GM21737 (cell line): ENCODE measurements at regions not wholly inside any gene's neighbourhood (a gene's known extent, or its start where the extent isn't known, plus 50 kb on each side); places are given as distances from the start of the nearest gene placed in this dataset.

Source experiments
- ATAC-seq: cut with Tn5 transposase; IDR thresholded peaks from one replicate; pipeline ENCODE4 v1.9.1; 2021; ENCODE audit warnings: mild to moderate bottlenecking, moderate library complexity; ENCODE audit not compliant: unreplicated experiment

DNA sequence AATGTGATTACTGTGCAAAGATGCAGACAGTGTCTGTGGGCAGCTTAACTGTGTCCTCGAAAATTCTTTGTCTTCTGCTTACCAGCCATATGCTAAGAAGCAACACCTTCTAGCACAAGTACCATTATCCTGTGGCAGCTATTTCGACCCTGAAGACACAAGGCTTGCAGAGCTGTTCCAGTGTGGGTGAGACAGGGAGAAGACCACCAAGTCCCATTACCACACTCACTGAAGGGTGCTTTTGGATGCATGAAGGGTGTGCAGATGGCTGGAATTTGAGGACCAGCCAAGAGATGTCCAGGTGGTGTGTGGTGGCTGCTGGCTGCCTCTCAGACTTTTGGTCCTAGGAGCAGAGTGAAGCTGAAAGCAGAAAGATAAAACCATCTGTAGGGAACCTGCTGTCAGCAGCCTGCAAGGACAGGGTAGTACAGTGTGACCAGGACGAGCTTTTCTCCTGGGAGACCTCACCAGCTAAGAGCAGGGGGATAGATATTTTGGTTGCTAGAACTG lies 161.8 kb downstream of the ICE1 start:
- no peak for ATAC-seq

DNA sequence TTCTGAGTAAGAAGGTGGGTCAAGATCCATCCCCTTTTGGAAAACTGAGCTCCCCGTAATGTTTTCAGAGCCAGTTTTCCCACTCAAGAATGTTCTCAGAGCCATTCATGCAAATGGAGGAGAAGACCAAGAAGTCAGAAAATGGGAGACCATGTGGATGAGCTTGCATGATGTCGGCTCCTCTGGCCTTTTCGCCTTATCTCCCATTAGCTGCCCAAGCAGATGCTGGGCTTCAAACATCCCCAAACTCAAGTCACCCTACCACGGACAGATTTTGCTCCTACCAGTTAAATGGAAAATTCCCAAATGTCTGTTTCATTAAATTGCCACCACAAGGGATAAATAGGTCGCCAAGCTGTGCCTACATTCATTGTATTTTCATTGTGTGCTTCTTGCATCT lies 161.4 kb downstream of the ICE1 start:
- no peak for ATAC-seq

DNA sequence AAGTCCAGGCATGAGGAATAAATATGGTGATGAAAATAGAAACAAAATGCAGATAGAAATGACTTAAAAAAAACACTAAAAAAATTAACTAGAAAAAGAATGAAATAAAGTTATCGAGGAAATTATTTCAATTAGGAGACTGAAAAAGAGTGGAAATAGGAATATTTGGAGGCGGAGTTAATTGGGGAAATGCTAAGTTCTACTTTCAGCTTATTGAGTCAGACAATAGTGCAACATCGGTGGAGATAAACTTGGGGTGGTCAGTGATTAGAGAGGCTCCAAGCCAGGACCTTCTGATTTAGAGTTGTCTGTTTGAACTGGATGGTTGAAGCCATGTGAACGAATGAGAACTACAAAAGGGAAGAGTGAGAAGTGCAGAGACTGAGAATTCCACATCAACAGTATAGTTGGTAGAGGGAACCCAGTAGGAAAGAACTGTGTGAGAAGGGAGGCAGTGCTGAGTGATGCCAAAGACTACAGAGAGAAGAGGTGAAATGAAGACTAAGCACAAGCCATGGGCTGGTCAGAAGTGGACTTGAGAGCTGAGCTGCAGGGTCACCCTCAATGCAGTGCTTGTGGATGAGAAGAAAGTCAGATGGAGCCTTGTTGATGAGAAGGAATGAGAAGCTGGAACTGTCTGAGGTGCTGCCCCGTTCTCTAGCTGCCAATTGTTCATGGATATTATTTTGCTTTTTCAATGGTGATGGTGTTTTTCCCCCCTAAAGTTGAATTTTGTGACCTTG lies 160.7 kb downstream of the ICE1 start:
- no peak for ATAC-seq

DNA sequence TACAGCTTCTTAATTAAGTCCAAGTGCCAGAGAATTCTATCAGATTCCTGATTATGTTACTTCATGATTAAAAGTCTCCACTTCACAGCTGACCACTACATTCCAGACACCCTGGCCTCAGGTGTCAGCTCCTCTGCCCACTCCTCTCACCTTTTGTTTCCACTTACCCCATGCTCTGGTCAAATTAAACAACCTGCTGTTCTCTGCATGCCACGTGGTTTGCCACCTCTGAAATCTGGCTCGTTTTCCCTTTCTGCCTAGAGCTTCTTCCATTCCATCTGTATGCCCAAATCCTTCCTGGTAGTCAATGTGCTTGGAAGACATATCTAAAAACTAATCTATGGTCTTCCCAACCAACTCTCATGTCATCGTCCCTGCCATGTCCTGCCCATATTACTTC lies 158.6 kb downstream of the ICE1 start:
- no peak for ATAC-seq

DNA sequence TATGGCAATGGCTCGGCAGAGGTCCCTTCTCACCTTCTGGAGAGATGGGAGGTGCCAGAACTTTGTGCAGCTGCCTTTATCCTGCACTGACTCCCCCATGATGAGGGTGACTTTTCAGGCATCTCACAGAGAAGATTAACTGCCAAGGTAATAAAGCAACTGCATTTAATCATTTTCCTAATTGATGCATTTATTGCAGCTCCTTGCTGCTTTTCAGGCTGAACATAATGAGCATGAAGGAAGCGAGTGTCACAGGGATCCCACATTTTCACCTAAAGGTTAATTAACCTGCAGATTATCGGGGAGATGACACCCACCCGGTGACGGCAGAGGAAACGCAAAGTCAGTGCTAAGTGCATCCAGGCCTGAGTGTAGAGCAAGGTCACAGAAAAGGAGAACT lies 154.3 kb downstream of the ICE1 start:
- no peak for ATAC-seq

DNA sequence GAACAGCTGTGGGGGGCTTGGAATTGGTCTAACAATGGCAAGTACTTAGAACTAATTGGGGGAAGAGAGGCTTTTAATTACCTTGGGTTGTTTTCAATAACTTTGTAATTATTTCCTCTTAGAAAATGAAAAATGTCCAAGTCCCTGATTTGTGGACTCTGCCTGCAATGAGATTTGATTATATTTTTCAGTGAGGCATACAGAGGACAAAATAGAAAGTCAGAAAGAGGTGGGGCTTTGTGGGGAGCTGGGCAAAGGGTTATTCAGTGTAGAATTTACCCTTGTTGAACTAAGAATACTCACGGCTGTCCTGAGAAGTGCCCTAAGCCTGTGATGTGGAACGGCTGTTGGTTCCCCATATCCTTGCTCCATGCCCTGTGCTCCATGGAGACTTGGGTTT lies 153.0 kb downstream of the ICE1 start:
- ATAC-seq: no peak

DNA sequence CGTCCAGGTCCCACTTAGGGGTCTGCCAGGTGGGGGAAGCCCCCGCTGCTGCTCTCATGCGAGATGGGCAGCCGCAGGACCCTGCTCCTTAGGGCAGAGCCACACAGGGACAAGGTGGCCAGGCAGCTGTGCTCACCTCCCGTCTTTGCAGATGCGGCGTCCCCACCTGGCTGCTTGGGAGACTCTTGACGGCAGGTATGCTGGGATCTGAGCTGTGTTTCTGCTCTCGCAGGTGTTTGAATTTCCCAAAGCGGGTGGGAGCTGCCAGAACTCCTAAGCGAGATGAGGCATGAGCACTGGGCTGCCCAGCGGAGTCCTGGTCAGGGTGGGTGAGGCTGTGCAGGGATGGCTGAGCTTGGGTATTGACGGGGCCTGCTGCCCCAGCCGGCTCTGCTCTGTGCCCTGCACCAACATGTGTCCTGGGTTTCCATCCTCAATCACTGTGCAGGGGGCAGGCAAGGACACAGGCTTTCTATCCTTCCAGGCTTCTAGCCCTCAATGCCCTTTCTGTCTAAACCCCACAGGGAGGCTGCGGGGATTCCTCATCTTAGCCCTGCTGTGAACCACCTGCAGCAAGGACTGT lies 151.4 kb downstream of the ICE1 start:
- no peak for ATAC-seq

DNA sequence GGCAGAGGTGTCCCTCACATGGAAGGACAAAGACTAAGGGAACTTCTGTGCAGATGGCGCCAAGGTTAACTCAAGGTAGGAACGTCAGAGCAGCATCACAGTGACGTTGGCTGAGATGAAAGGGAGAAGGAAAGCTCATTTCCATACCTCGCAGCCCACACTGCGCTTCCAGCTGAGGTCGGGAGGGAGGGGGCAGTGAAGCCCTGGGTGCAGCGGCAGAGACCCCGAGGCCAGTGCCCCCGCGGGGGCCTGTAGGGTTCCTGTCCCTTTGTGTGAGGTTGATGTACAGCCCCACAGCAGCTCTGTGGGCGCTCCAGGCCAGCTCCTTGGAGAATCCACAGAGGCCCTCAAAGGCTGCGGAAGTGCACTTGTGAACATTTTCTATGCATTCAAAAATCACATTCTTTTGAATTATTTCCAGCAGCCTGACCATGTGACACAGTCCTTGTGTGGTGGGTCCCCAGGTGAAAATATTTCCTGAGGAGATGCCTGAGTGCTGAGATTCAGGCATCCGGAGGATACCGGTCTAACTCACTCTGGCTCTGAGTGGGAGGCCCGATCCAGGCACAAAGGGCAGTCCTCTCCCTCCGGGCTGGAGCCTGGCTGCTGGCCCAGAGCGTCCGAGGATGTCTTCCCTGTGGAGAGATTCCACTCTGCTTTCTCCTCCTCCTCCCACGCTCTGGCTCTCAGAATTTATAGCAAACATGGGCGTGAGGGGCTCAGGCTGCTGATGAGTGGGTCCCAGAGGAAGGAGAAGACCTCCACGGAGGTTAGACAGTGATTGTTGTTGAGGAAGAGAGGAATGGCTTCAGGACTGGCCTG lies 150.7 kb downstream of the ICE1 start:
- no peak for ATAC-seq

DNA sequence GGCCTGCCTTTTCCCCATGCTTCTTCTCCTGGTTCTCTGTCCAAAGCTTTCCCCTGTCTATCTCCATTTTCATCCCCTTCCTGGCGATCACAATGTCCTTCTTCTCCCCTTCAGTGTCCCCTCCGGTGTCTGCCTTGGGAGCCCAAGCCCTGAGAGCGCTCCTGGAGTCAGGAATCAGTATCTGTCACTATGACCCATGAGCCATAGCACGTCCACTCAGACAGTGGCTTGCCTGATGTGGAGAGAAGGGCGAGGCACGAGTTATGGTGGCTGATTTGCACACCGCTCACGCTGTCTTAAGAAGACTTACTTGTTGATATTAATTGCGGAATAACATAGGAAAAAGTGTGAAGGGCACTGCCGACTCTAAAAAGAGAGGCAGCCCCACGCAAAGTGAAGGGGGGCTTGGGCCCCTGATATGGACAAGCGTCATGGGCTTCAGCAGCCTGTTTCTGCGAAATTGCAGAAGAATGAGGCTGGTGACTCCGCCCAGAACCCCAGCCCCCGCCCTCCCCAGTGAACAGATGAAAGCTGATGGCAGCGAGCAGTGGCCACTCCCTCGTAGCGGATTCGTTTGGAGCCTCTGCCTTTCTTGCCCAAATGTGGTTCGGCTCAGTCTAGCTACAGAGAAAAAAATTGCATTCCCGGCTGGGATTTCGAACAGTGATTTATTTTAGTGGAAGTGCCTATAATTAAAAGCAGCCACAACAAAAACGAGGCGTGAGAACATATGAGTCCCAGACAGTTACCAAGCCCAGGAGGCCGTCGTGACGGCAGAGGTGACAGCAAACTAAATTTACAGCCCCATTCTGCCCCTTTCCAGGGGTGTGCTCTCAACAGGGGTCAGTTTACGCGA lies 149.8 kb downstream of the ICE1 start:
- ATAC-seq: no peak

DNA sequence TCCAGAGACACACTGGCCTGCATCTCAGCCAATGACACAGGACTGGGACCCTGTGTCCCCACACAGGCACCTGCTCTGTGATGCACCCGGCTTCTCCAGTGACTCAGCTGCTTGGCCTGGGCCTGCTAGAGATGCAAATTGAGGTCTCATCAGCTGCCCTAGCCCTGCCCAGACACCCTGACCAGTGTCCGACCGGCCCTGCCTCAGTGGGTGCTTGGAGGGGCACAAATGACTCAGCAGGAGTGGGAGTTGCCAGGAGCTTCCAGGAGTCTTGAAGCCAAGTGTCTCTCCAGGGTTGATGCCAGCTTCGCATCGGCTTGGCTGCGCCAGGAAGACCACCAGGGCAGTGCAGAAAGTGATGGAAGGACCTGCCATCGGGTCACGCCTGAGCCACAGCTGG lies 148.2 kb downstream of the ICE1 start:
- ATAC-seq: no peak

DNA sequence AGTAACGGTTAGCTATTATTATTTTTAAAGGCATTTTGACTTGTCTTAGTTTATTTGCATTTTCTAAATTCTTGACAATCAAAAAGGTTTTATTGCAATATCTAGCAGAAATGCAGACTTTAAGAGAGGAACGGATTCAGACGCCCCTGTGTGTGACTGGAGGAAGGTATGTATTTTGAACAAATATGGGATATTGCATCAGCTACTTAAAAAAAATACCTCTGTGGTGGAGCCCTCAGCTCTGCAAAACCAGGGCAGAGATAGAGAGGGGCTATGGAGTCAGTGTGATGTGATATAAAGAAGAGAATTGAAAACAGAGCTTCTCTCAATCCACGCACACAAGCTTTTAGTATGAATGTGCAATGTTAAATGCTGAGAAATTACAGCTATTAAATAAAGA lies 142.4 kb downstream of the ICE1 start:
- ATAC-seq: no peak

DNA sequence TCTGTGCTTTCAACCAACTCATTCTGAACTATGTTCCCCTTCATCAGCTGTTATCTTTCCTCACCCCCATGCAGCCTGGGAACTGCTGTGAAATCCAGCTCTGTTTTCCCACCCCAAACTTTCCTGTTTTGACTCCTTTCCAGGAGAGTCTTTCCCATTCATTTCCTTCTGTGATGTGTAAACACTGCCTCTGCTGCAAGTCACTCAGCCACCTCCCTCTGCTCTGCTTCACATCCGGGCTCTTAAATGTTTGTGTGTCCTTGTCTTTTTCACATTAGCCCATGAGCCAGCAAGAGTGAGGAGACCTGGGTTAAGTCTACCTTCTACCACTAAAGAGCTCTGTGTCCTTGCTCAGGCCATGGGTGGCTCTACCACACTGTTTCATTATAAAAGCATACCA lies 137.5 kb downstream of the ICE1 start:
- no peak for ATAC-seq

DNA sequence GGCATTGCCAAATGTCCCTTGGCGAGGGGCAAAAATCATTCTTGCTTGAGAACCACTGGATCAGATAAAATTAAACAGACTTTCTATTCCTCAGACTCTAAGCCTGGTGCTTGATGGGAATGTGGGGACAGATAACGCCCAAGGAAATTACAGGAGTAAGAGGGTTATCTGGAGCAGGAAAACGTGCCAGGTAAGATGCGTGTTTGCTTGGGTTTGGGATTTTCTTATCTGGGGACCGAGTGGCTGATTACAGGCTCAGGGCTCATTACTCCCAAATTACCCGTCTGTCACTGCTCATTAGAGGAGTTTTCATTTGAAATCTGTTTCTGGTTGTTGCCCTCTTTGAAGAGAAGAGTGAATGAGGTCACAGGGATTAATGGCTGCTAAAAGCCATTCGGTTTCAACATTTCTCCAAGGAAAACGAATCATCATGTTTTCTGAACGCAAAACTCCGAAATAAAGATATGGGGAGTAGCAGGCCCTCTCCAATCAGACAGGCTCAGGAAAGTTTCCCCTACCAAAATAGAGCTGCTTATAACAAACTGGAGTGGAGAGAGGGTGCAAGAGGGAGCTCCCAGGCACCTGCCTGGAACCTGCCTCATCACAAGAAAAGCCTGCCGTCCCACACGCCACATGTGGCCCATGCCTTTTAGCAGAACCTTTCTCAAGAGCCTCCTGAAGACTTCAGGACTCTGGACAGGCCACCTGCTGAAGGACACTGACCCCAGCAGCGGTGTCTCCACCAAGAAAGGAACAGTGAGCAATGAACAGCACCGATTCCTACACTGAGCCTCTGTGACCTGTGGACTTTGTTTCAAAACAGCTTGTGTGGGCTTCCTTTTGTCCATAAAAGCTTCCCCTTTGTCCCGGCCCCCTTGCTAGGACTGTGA lies 136.4 kb downstream of the ICE1 start:
- no peak for ATAC-seq

DNA sequence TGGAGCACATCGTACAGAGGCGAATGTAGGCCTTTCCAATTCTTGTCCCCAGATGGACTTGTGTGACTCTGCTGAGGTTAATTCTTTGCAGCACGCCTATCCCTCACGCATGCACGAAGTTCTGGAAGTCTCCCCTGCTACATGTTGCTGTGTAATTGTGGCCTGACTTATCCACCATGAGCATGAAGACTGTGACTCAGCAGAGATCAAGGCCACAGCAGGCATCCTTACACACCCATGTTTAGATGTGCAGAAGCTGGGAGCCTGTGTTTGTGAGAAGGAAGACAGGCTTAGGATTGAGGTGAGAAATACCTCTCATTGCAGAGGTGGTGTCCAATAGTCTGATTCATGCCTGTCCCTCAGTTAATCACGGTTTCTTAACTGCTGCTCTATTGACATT lies 135.6 kb downstream of the ICE1 start:
- no peak for ATAC-seq

DNA sequence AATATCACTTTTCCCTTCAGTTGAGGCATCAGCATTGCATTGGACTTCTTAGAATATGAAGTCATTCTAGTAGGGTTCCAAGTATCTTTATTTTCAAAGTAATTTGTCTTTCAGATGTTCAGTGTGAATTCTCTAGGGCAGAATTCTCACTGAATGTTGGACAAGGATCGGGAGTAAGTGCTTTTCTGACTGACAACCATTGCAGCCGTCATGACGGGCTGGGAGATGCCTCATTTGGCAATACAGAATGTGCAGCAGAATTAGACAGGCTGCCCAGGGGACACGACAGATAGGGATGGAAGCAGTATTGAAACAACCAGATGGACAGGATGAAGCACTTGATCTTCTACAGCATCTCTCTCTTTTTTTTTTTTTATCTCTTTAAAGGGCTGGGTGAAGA lies 129.0 kb downstream of the ICE1 start:
- no peak for ATAC-seq

DNA sequence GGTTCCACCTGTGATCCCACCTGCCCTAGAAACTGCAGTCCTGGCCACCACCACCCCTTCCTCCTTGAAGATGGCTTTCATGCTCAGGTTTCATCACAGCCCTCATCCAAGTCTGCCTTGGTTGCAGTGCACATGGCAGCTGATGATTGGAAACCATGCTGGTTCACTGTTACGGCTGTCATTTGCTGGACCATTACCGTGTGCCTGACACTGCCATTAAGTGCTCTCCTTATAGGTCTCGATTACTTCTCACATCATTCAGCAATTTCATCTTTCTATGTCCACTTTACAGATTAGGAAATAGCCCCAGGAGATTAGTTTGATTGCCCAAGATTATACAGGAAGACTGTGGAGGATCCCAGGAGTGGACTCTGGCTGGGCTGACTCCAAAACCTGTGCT lies 123.9 kb downstream of the ICE1 start:
- ATAC-seq: no peak

DNA sequence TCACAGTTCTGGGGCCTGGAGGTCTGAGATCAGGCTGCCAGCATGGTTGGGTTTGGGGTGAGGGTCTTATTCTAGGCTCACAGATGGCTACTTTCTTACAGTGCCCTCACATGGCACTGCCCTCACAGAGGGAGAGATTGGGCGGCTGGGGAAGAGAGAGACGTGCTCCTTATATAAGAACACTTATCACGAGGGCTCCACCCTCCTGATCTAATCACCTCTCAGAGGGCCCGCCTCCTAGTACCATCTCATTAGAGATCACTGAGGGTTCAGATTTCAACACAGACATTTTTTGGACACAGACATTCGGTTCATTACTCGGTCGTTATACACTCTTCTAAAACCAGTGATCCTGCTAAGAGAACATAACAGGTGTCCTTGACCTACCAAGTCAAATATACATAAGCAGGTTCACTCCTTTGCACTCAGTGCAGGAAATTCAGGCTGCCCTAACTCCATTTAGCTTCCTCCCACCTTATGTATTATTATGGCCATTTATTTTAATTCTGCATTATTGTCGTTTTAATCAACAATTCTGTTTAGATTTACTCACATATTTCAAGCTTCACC lies 121.7 kb downstream of the ICE1 start:
- no peak for ATAC-seq

DNA sequence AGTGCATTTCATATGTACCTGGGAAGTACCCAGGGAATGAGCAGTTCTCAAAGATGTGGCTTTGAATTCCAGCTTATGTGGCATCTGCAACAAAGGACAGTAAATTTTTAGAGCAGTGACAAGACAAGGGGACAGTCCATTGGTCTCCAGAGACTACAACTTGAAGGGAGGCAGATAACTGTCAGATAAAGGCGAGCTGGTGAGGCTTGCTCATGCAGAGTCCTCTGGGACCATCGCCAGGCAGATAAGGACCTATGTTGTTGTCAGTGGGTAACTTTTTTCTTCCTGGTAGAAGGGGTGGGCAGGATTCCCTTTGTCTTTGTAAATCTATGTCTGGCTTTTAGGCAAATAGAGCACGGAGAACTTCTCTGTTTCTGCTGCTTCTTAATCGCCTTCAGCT lies 120.2 kb downstream of the ICE1 start:
- ATAC-seq: no peak

DNA sequence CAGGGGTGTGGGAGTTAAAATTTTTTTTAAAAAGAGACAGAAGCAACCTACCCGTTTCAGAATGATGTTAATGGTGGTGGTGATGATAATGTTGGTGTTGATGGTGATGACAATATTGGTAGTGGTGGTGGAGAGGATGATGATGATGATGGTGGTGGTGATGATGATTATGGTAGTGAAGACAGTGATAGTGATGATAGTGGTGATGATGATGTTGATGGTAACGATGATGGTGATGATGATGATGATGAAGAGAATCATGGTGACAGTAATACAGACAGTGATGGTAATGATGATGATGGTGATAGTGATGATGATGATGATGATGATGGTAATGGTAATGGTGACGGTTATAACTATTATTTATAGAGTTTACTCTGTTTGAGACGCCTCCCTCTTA lies 117.6 kb downstream of the ICE1 start:
- no peak for ATAC-seq
